ENCODE measurements at regions not wholly inside any gene's neighbourhood (a gene's known extent, or its start where the extent isn't known, plus 50 kb on each side); places are given as distances from the start of the nearest gene placed in this dataset.
A peak's percentile ranks its signal among the peaks of the same experiment; 100 is the strongest.

DNA sequence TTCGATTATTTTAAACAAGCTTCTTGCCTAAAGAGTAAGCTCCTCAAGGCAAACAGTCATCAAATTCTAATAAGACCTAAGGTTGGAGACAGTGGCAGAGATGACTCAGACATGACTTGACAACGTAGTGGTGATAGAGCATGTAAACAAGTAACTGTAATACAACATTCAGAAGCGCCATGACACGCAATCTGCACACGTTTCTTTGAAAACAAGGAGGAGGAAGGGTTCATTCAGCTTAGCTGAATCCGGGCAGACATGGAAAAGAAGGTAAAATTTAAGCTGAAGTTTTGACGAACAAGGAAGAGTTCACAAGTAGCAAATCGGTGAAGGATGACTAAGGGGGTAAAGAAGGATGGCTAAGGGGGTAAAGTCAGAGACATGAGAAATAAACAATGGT lies 152.4 kb upstream of the ZC3H12C start:
- no peak overlapping the region for H3K4me3 Mint-ChIP-seq (ENCODE audit: unreplicated experiment)
- TF ChIP-seq, protein P1, sequence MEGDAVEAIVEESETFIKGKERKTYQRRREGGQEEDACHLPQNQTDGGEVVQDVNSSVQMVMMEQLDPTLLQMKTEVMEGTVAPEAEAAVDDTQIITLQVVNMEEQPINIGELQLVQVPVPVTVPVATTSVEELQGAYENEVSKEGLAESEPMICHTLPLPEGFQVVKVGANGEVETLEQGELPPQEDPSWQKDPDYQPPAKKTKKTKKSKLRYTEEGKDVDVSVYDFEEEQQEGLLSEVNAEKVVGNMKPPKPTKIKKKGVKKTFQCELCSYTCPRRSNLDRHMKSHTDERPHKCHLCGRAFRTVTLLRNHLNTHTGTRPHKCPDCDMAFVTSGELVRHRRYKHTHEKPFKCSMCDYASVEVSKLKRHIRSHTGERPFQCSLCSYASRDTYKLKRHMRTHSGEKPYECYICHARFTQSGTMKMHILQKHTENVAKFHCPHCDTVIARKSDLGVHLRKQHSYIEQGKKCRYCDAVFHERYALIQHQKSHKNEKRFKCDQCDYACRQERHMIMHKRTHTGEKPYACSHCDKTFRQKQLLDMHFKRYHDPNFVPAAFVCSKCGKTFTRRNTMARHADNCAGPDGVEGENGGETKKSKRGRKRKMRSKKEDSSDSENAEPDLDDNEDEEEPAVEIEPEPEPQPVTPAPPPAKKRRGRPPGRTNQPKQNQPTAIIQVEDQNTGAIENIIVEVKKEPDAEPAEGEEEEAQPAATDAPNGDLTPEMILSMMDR (IDR thresholded peaks at IDR 0.05), result no peak
- H3K27me3 Mint-ChIP-seq (ENCODE audit: low read depth), result no peaks in the 10 kb centered on the region
- H3K4me1 Mint-ChIP-seq (ENCODE audit: low read depth), result peaks cover 3% of the 10 kb centered on the region
- no peaks in the 10 kb centered on the region for H3K36me3 Mint-ChIP-seq (ENCODE audit: low read depth)
- no peaks in the 10 kb centered on the region for H3K9me3 Mint-ChIP-seq (ENCODE audit: low read depth)
- DNase-seq (ENCODE audit: low spot score), result no peak
- no peak overlapping the region for H3K27ac Mint-ChIP-seq (ENCODE audit: unreplicated experiment)

DNA sequence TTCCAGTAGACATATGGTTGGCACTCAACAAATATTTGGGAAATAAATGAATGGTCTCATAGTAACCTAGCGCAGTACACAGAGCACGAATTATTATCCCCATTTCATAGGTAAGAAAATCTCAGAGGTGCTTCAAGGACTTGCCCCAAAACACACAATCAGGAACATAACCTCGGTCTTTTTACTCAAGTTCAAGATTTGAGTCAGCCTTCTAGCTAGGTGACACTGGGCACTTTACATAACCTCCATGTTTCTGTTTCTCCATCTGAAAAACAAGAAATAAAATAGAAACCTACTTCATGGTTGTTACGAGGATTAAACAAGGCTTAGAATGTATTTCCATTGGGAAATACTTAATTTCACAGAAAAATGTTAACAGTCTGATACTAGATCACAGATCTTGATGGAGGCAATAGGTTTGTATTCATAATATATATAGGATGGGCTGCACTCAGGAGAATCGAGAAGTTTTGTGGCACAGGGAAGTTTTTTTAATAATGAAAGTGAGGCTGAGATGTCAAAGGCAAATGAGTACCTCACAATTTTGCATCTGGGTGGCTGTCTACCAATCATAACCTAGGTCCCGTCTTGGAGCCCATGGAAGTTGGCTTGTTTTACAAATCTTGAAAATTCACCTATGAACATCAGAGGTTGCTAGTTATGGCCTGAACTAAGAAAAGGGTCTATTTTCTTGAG lies 147.4 kb upstream of the ZC3H12C start:
- H3K4me1 Mint-ChIP-seq (ENCODE audit: low read depth), result peaks cover 10% of the 10 kb centered on the region
- peaks cover 3% of the 10 kb centered on the region for H3K9me3 Mint-ChIP-seq (ENCODE audit: low read depth)
- DNase-seq (ENCODE audit: low spot score), result no peak
- no peak overlapping the region for H3K27ac Mint-ChIP-seq (ENCODE audit: unreplicated experiment)
- no peak overlapping the region for H3K4me3 Mint-ChIP-seq (ENCODE audit: unreplicated experiment)
- TF ChIP-seq, protein P1 (IDR thresholded peaks at IDR 0.05), result no peak
- no peaks in the 10 kb centered on the region for H3K27me3 Mint-ChIP-seq (ENCODE audit: low read depth)
- no peaks in the 10 kb centered on the region for H3K36me3 Mint-ChIP-seq (ENCODE audit: low read depth)

DNA sequence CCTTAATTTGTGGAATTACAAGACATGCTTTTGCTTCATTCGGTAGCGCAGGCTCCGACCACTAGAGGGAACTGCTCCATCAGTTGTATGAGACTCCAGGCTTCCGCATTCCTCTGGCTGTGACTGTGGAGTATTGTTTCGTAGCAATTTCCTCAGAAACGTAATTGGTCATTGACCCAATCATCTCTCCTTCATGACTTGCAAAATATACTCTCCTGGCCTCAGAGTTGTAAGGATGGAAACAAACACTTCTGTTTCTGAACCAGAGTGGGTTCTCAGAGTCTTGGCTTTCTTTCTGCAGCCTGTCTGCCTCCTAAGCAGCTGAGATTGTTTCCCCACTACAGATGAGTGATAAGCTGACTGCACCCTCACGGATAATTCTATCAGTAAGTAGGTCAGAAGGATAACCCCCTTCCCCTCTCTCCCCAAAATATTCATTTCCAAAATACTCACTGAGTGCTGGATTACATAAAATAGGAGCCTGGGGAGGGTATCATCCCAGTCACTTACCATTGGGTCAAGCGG lies 146.8 kb upstream of the ZC3H12C start:
- H3K27me3 Mint-ChIP-seq (ENCODE audit: low read depth), result no peaks in the 10 kb centered on the region
- H3K4me3 Mint-ChIP-seq (ENCODE audit: unreplicated experiment), result peak overlapping the region; percentile 59
- H3K9me3 Mint-ChIP-seq (ENCODE audit: low read depth), result peaks cover 3% of the 10 kb centered on the region

DNA sequence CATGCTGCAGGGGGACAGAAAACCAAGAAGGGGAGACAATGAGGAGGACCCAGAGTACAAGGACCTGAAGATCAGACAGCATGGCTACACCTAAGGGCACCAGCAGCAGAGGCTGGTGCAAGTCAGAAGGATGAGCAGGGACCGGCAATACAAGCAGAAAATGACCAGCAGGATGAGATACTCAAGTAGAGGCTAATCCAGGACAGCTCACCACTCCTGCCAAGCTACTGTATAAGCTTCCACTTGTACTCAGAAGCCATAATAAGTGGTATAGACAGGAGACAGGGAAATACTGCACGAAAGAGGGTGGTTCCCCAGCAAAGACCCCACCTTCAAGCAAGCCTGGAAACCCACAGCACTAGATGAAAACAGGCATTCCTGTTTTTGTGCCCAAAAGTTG lies 138.7 kb upstream of the ZC3H12C start:
- H3K36me3 Mint-ChIP-seq (ENCODE audit: low read depth), result no peaks in the 10 kb centered on the region
- TF ChIP-seq, protein P1 (IDR thresholded peaks at IDR 0.05), result no peak
- peaks cover under 1% of the 10 kb centered on the region for H3K9me3 Mint-ChIP-seq (ENCODE audit: low read depth)
- DNase-seq (ENCODE audit: low spot score), result no peak
- no peaks in the 10 kb centered on the region for H3K27me3 Mint-ChIP-seq (ENCODE audit: low read depth)
- H3K4me1 Mint-ChIP-seq (ENCODE audit: low read depth), result peaks cover 7% of the 10 kb centered on the region
- H3K27ac Mint-ChIP-seq (ENCODE audit: unreplicated experiment), result no peak overlapping the region
- no peak overlapping the region for H3K4me3 Mint-ChIP-seq (ENCODE audit: unreplicated experiment)

More for the DNA sequence above, 146.8 kb upstream of the ZC3H12C start:
- DNase-seq (ENCODE audit: low spot score), result no peak
- TF ChIP-seq, protein P1 (IDR thresholded peaks at IDR 0.05), result peak; percentile 99
- Mint-ChIP-seq H3K4me1 (ENCODE audit: low read depth) (peaks cover 10% of the 10 kb centered on the region), H3K36me3 (ENCODE audit: low read depth) (no peaks in the 10 kb centered on the region), H3K27ac (ENCODE audit: unreplicated experiment) (peak overlapping the region; percentile 92)

DNA sequence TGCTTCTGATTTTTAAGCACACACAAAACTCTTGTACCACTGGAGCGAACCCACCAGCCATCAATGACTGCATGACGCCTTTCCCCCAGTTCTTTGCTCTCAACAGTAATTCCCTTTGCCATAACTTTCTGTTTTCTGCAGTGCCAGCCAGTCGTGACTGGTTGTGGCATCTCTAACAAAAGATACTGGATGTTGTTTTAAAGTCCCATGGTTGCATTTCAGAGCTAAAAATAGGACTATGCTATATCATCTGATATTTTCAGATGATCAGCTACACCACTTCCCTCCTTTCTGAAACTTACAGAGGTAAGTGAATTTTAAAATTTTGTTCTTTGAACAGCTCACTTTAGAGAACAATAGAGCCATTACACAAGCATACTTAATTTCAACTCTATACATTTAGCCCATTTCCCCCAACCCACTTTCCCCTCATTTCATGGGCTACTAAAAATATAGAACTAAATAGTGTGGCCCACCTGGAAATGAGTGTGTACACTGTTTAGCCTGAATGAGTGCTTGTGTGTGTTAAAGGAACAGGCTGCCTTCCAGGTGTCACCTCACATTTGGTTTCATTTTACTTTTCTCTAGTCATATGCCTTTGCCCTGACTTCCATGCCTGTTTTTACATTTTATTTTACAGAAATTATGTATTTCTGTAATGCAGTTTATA lies 136.9 kb upstream of the ZC3H12C start:
- Mint-ChIP-seq H3K27ac (ENCODE audit: unreplicated experiment) (no peak overlapping the region), H3K27me3 (ENCODE audit: low read depth) (no peaks in the 10 kb centered on the region), H3K4me3 (ENCODE audit: unreplicated experiment) (no peak overlapping the region), H3K9me3 (ENCODE audit: low read depth) (no peaks in the 10 kb centered on the region), H3K36me3 (ENCODE audit: low read depth) (no peaks in the 10 kb centered on the region), H3K4me1 (ENCODE audit: low read depth) (peaks cover 7% of the 10 kb centered on the region)
- DNase-seq (ENCODE audit: low spot score), result no peak
- TF ChIP-seq, protein P1 (IDR thresholded peaks at IDR 0.05), result no peak

Measured in chondrocyte (in vitro differentiated cells).